Fibroblast of villous mesenchyme (primary cell): ENCODE measurements at regions not wholly inside any gene's neighbourhood (a gene's known extent, or its start where the extent isn't known, plus 50 kb on each side); places are given as distances from the start of the nearest gene placed in this dataset.

Experiments
- DNase-seq: peaks from one replicate; pipeline ENCODE4 v3.0.0-alpha.2; 2010; ENCODE audit warnings: low read depth
- H3K4me3 ChIP-seq: 2 replicates; pipeline ENCODE4 v1.5.1; 2011; ENCODE audit warnings: low read depth, mild to moderate bottlenecking, low read length
- CTCF ChIP-seq: IDR thresholded peaks from 2 replicates; pipeline ENCODE4 v1.5.1; 2012; ENCODE audit warnings: low read depth, mild to moderate bottlenecking, low read length; ENCODE audit not compliant: insufficient read depth

- DNase-seq = no peak
- no peak overlapping the region for H3K4me3 ChIP-seq
- TF ChIP-seq CTCF = no peak
These were observed 118.8 kb upstream of the TMPRSS15 start for GRCh38 chr21:18522181-18522972.

GRCh38 chr21:18524097-18524880 lies 120.7 kb upstream of the TMPRSS15 start:
- no peak for TF ChIP-seq CTCF
- no peak for DNase-seq
- no peak overlapping the region for H3K4me3 ChIP-seq

GRCh38 chr21:18529254-18529653 lies 125.7 kb upstream of the TMPRSS15 start:
- DNase-seq = peak; percentile 7
- TF ChIP-seq CTCF = no peak
- no peak overlapping the region for H3K4me3 ChIP-seq

GRCh38 chr21:18542081-18542480 lies 138.5 kb upstream of the TMPRSS15 start:
- H3K4me3 ChIP-seq = no peak overlapping the region
- DNase-seq = no peak
- no peak for TF ChIP-seq CTCF

- no peak for TF ChIP-seq CTCF
- DNase-seq = no peak
- no peak overlapping the region for H3K4me3 ChIP-seq
These were observed 142.3 kb upstream of the TMPRSS15 start for GRCh38 chr21:18545908-18546307.

- no peak for TF ChIP-seq CTCF
- H3K4me3 ChIP-seq = no peak overlapping the region
- no peak for DNase-seq
These were observed 143.8 kb upstream of the TMPRSS15 start for GRCh38 chr21:18547347-18547746.

- DNase-seq = no peak
- TF ChIP-seq CTCF = no peak
- H3K4me3 ChIP-seq = no peak overlapping the region
These were observed 144.7 kb upstream of the TMPRSS15 start for GRCh38 chr21:18548249-18548648.
